DND-41 (cell line): ENCODE measurements at regions not wholly inside any gene's neighbourhood (a gene's known extent, or its start where the extent isn't known, plus 50 kb on each side); places are given as distances from the start of the nearest gene placed in this dataset.

ENCODE experiments used
- ATAC-seq: fragments of 200-7000 bp; cut with Tn5 transposase; 3 replicates; pipeline ENCODE4 v1.9.1; 2021; ENCODE audit warnings: low read depth; ENCODE audit not compliant: insufficient read depth
- DNase-seq: peaks from one replicate; pipeline ENCODE4 v3.0.0-alpha.2; 2020
- H2AFZ ChIP-seq: 2 replicates; pipeline ENCODE4 v1.6.0; 2012; ENCODE audit warnings: low read depth, low read length
- H3K27ac ChIP-seq: 2 replicates; pipeline ENCODE4 v1.5.1; 2012; ENCODE audit warnings: low read length, inconsistent platforms
- H3K27me3 ChIP-seq: fragments of 200-600 bp; sonication (generic); 2 replicates; pipeline ENCODE4 v1.6.0; 2012; ENCODE audit warnings: low read length, mild to moderate bottlenecking, inconsistent platforms; ENCODE audit not compliant: insufficient read depth, poor library complexity
- H3K36me3 ChIP-seq: 2 replicates; pipeline ENCODE4 v1.5.1; 2012; ENCODE audit warnings: low read length, inconsistent platforms; ENCODE audit not compliant: insufficient read depth
- H3K4me1 ChIP-seq: 2 replicates; pipeline ENCODE4 v1.5.1; 2012; ENCODE audit warnings: mild to moderate bottlenecking, low read length; ENCODE audit not compliant: insufficient read depth
- H3K4me2 ChIP-seq: 2 replicates; pipeline ENCODE4 v1.6.0; 2012; ENCODE audit warnings: mild to moderate bottlenecking, moderate library complexity, low read length, inconsistent platforms; ENCODE audit not compliant: insufficient read depth
- H3K4me3 ChIP-seq, 2 experiments: fragments of 200-600 bp in 1 of 2; shearing (Covaris generic) in 1 of 2; 2 replicates each; pipeline ENCODE4 v1.5.1; 2012 to 2016; ENCODE audit warnings: inconsistent platforms in 2 of 2, low read length in 2 of 2, mild to moderate bottlenecking in 2 of 2, low read depth in 1 of 2, moderate library complexity in 1 of 2
- H3K79me2 ChIP-seq: 2 replicates; pipeline ENCODE4 v1.6.0; 2012; ENCODE audit warnings: low read length, inconsistent platforms; ENCODE audit not compliant: insufficient read depth
- H3K9ac ChIP-seq: 2 replicates; pipeline ENCODE4 v1.6.0; 2012; ENCODE audit warnings: low read depth, mild to moderate bottlenecking, inconsistent platforms, low read length, moderate library complexity
- H3K9me3 ChIP-seq: 2 replicates; pipeline ENCODE4 v1.5.1; 2012; ENCODE audit warnings: low read length, moderate library complexity, mild to moderate bottlenecking, inconsistent platforms; ENCODE audit not compliant: insufficient read depth, severe bottlenecking
- H4K20me1 ChIP-seq: 2 replicates; pipeline ENCODE4 v1.6.0; 2012; ENCODE audit warnings: low read length; ENCODE audit not compliant: insufficient read depth
- EZH2 ChIP-seq: IDR thresholded peaks from 3 replicates; pipeline ENCODE4 v1.6.1; 2012; ENCODE audit warnings: borderline replicate concordance, low read depth, mild to moderate bottlenecking, moderate library complexity, low read length, inconsistent platforms; ENCODE audit not compliant: severe bottlenecking
- TF ChIP-seq, protein P1 (sequence below): IDR thresholded peaks from 2 replicates; pipeline ENCODE4 v1.5.1; 2012; ENCODE audit warnings: borderline replicate concordance, low read length, moderate library complexity, mild to moderate bottlenecking; ENCODE audit not compliant: poor library complexity, severe bottlenecking; ENCODE audit errors: extremely low read depth

GRCh38 chr7:112566442-112567324 lies 85.9 kb downstream of the LSMEM1 start:
- no peak overlapping the region for H3K27ac ChIP-seq
- TF ChIP-seq, protein P1, sequence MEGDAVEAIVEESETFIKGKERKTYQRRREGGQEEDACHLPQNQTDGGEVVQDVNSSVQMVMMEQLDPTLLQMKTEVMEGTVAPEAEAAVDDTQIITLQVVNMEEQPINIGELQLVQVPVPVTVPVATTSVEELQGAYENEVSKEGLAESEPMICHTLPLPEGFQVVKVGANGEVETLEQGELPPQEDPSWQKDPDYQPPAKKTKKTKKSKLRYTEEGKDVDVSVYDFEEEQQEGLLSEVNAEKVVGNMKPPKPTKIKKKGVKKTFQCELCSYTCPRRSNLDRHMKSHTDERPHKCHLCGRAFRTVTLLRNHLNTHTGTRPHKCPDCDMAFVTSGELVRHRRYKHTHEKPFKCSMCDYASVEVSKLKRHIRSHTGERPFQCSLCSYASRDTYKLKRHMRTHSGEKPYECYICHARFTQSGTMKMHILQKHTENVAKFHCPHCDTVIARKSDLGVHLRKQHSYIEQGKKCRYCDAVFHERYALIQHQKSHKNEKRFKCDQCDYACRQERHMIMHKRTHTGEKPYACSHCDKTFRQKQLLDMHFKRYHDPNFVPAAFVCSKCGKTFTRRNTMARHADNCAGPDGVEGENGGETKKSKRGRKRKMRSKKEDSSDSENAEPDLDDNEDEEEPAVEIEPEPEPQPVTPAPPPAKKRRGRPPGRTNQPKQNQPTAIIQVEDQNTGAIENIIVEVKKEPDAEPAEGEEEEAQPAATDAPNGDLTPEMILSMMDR: no peak
- no peak for TF ChIP-seq EZH2
- ATAC-seq (no peak), DNase-seq (no peak)
- no peak overlapping the region for H3K4me3 ChIP-seq
- H3K4me1 ChIP-seq: no peaks in the 10 kb centered on the region
- no peaks in the 10 kb centered on the region for H3K9me3 ChIP-seq
- H3K79me2 ChIP-seq: no peaks in the 10 kb centered on the region
- no peaks in the 10 kb centered on the region for H3K36me3 ChIP-seq
- peaks cover 4% of the 10 kb centered on the region for H3K27me3 ChIP-seq
- H3K9ac ChIP-seq: no peak overlapping the region
- no peak overlapping the region for H3K4me2 ChIP-seq
- H4K20me1 ChIP-seq: no peaks in the 10 kb centered on the region
- H2AFZ ChIP-seq: no peak overlapping the region

- H4K20me1 ChIP-seq: no peaks in the 10 kb centered on the region
- H3K9ac ChIP-seq: no peak overlapping the region
- no peaks in the 10 kb centered on the region for H3K4me1 ChIP-seq
- no peak for ATAC-seq
- DNase-seq: no peak
- no peak overlapping the region for H3K27ac ChIP-seq
- H3K36me3 ChIP-seq: no peaks in the 10 kb centered on the region
- H3K4me2 ChIP-seq: no peak overlapping the region
- H3K79me2 ChIP-seq: no peaks in the 10 kb centered on the region
- peaks cover 4% of the 10 kb centered on the region for H3K27me3 ChIP-seq
- H2AFZ ChIP-seq: no peak overlapping the region
- H3K4me3 ChIP-seq: no peak overlapping the region
- no peaks in the 10 kb centered on the region for H3K9me3 ChIP-seq
- TF ChIP-seq, protein P1: no peak
- no peak for TF ChIP-seq EZH2
Observed at GRCh38 chr7:112567388-112567787, 86.6 kb downstream of the LSMEM1 start.

GRCh38 chr7:112571852-112572607 lies 91.2 kb downstream of the LSMEM1 start:
- H3K4me3 ChIP-seq: no peak overlapping the region
- no peak for TF ChIP-seq EZH2
- TF ChIP-seq, protein P1: peak; percentile 15
- ATAC-seq (no peak), DNase-seq (no peak)
- no peaks in the 10 kb centered on the region for H3K9me3 ChIP-seq
- no peaks in the 10 kb centered on the region for H4K20me1 ChIP-seq
- H3K9ac ChIP-seq: no peak overlapping the region
- H3K27me3 ChIP-seq: no peaks in the 10 kb centered on the region
- H3K36me3 ChIP-seq: no peaks in the 10 kb centered on the region
- H3K4me2 ChIP-seq: no peak overlapping the region
- H3K79me2 ChIP-seq: no peaks in the 10 kb centered on the region
- no peak overlapping the region for H2AFZ ChIP-seq
- no peaks in the 10 kb centered on the region for H3K4me1 ChIP-seq
- H3K27ac ChIP-seq: no peak overlapping the region
